GM12878 (cell line): ENCODE measurements at regions not wholly inside any gene's neighbourhood (a gene's known extent, or its start where the extent isn't known, plus 50 kb on each side); places are given as distances from the start of the nearest gene placed in this dataset.

Source experiments
- ATAC-seq: fragments of 200-7000 bp; cut with Tn5 transposase; 3 replicates; pipeline ENCODE4 v1.9.1; 2020; ENCODE audit warnings: mild to moderate bottlenecking, moderate library complexity
- BruUV-seq: library from RNA; stranded (reverse); fragments of 400-500 nt; replicated peaks from 2 replicates; lab custom pipeline; 2021; lab: Mats Ljungman, UMichigan
- CTCF ChIA-PET: fragments of 300-600 bp; sonication (Branson Sonifier 250); formaldehyde crosslinking; extraction: SDS; loops from one replicate; lab custom pipeline; 2021; ENCODE audit warnings: inconsistent platforms; lab: Yijun Ruan, JAX
- POLR2A ChIA-PET: fragments of 350-600 bp; formaldehyde crosslinking; extraction: SDS; loops from one replicate; lab custom pipeline; 2021; ENCODE audit warnings: inconsistent platforms; lab: Charles Lee
- RAD21 ChIA-PET: fragments of 300-600 bp; sonication (Branson Sonifier 250); formaldehyde crosslinking; loops from one replicate; lab custom pipeline; 2023; ENCODE audit warnings: antibody characterized with exemption; ENCODE audit not compliant: unreplicated experiment; lab: Charles Lee
- SMC1A ChIA-PET: fragments of 300-600 bp; sonication (Branson Sonifier 250); formaldehyde crosslinking; loops from one replicate; lab custom pipeline; 2023; ENCODE audit not compliant: unreplicated experiment, uncharacterized antibody; lab: Charles Lee
- DNase-seq: peaks from one replicate; pipeline ENCODE4 v3.0.0-alpha.2; 2011; ENCODE audit warnings: low read depth, low spot score
- FAIRE-seq: peaks from 3 replicates; lab custom pipeline; 2011; peaks lifted over from hg19 to GRCh38; lab: Jason Lieb, UNC
- H2AFZ ChIP-seq: 2 replicates; pipeline ENCODE4 v1.6.0; 2011; ENCODE audit warnings: low read depth, low read length, control low read depth; ENCODE audit not compliant: control insufficient read depth
- H3K27ac ChIP-seq: 2 replicates; pipeline ENCODE4 v1.5.1; 2011; ENCODE audit warnings: control low read depth; ENCODE audit not compliant: control insufficient read depth, insufficient read depth
- H3K27me3 ChIP-seq, 2 experiments: replicated peaks in 1 of 2; 2 replicates each; pipeline versions ENCODE4 v1.6.0 to v1.6.1; 2011; ENCODE audit warnings: low read length in 1 of 2; ENCODE audit not compliant: control insufficient read depth in 2 of 2, insufficient read depth in 2 of 2
- H3K36me3 ChIP-seq, 2 experiments: 2 replicates each; pipeline ENCODE4 v1.5.1; 2011; ENCODE audit warnings: low read length in 1 of 2; ENCODE audit not compliant: control insufficient read depth in 2 of 2, insufficient read depth in 2 of 2
- H3K4me1 ChIP-seq: 2 replicates; pipeline ENCODE4 v1.6.1; 2011; ENCODE audit warnings: mild to moderate bottlenecking, low read length, moderate library complexity, mixed read lengths; ENCODE audit not compliant: control insufficient read depth, insufficient read depth
- H3K4me2 ChIP-seq: 2 replicates; pipeline ENCODE4 v1.6.0; 2011; ENCODE audit warnings: control low read depth; ENCODE audit not compliant: control insufficient read depth, insufficient read depth
- H3K4me3 ChIP-seq: fragments of 200-600 bp; sonication (generic); 2 replicates; pipeline ENCODE4 v1.5.1; 2016
- H3K79me2 ChIP-seq: 2 replicates; pipeline ENCODE4 v1.6.0; 2011; ENCODE audit warnings: low read length; ENCODE audit not compliant: control insufficient read depth, insufficient read depth
- H3K9ac ChIP-seq: 2 replicates; pipeline ENCODE4 v1.8.0; 2011; ENCODE audit warnings: low read length, control low read depth, mixed read lengths; ENCODE audit not compliant: control insufficient read depth, insufficient read depth
- H3K9me3 ChIP-seq: replicated peaks from 3 replicates; pipeline ENCODE4 v1.5.1; 2011; ENCODE audit warnings: mild to moderate bottlenecking, low read length; ENCODE audit not compliant: control insufficient read depth, insufficient read depth
- H4K20me1 ChIP-seq: 2 replicates; pipeline ENCODE4 v1.6.0; 2011; ENCODE audit not compliant: control insufficient read depth, insufficient read depth
- CHD2 ChIP-seq: IDR thresholded peaks from 2 replicates; pipeline ENCODE4 v1.6.1; 2011; ENCODE audit warnings: low read depth, low read length, improper control_type of control experiment, borderline replicate concordance
- DPF2 ChIP-seq: fragments of 450-650 bp; IDR thresholded peaks from 2 replicates; pipeline ENCODE4 v1.6.1; 2017; ENCODE audit warnings: mild to moderate bottlenecking
- HCFC1 ChIP-seq: fragments of 150-350 bp; IDR thresholded peaks from 2 replicates; pipeline ENCODE4 v1.6.1; 2014; ENCODE audit warnings: low read length
- HSF1 ChIP-seq: fragments of 150-350 bp; IDR thresholded peaks from 2 replicates; pipeline ENCODE4 v1.6.1; 2014; ENCODE audit warnings: mild to moderate bottlenecking, low read depth, low read length
- IRF3 ChIP-seq: fragments of 450-650 bp; IDR thresholded peaks from 2 replicates; pipeline ENCODE4 v1.6.1; 2014; ENCODE audit warnings: mild to moderate bottlenecking
- RFX5 ChIP-seq: IDR thresholded peaks from 2 replicates; pipeline ENCODE4 v1.6.1; 2011; ENCODE audit warnings: low read depth, low read length, improper control_type of control experiment
- TCF12 ChIP-seq: IDR thresholded peaks from 2 replicates; pipeline ENCODE4 v1.6.1; 2011; ENCODE audit warnings: low read depth, mild to moderate bottlenecking, low read length
- YBX1 ChIP-seq: fragments of 450-650 bp; IDR thresholded peaks from 2 replicates; pipeline ENCODE4 v1.6.1; 2016; ENCODE audit warnings: antibody characterized with exemption
- ZBED1 ChIP-seq: IDR thresholded peaks from 2 replicates; pipeline ENCODE4 v1.6.1; 2016; ENCODE audit warnings: borderline replicate concordance
- ZBTB4 ChIP-seq: fragments of 450-650 bp; formaldehyde crosslinking; IDR thresholded peaks from 2 replicates; pipeline ENCODE4 v1.4.0; 2022; ENCODE audit warnings: mild to moderate bottlenecking, moderate library complexity
- ZNF592 ChIP-seq: fragments of 450-650 bp; IDR thresholded peaks from 2 replicates; pipeline ENCODE4 v1.6.1; 2017; ENCODE audit warnings: mild to moderate bottlenecking, moderate library complexity
- WGBS: methylation state at CpG from one replicate; pipeline ENCODE4 v1.1.6; 2016; ENCODE audit warnings: low lambda C conversion rate; ENCODE audit not compliant: insufficient replicate concordance, insufficient coverage; ENCODE audit errors: missing lambda C conversion rate; 5-methylcytosine and 5-hydroxymethylcytosine counted together
- in situ Hi-C: fragments of 300-500 bp; cut with MboI; formaldehyde crosslinking; loops from 9 replicates; pipeline ENCODE4 v1.14.3; 2018; ENCODE audit warnings: mixed read lengths
- intact Hi-C: fragments of 100-400 bp; cut with micrococcal nuclease; formaldehyde crosslinking; loops from one replicate; pipeline ENCODE4 v1.14.2; 2022; ENCODE audit not compliant: unreplicated experiment

- Histone ChIP-seq H3K9ac (no peak overlapping the region), H3K27ac (no peak overlapping the region), H3K4me3 (no peak overlapping the region), H3K36me3 (no peaks in the 10 kb centered on the region), H2AFZ (no peak overlapping the region), H3K27me3 (no peaks in the 10 kb centered on the region), H3K4me1 (no peaks in the 10 kb centered on the region), H3K4me2 (no peak overlapping the region), H3K9me3 (no peaks in the 10 kb centered on the region), H3K79me2 (no peaks in the 10 kb centered on the region), H4K20me1 (no peaks in the 10 kb centered on the region)
- ChIA-PET CTCF (interaction anchor here (1.0 to 1.2 kb wide), 2 partner anchors 10 to 27 kb away, joined by 3 to 5 read pairs; no protein-coding TSS in a partner anchor), RAD21 (no interaction called here), SMC1A (no interaction called here), POLR2A (interaction anchor here (0.6 kb wide), 1 partner anchor 89 kb away, joined by 3 read pairs; no protein-coding TSS in a partner anchor)
- intact Hi-C loops, result no loop called here
- DNase-seq (no peak), FAIRE-seq (no peak), ATAC-seq (no peak)
- in situ Hi-C loops, result no loop called here
- WGBS, result 17% methylated on average over 5 of the region's 5 CpGs
- BruUV-seq, result no TSS peak
- TF ChIP-seq DPF2 (no peak), HSF1 (no peak), ZBTB4 (CRISPR knock-in tag) (no peak), ZBED1 (no peak), YBX1 (no peak), ZNF592 (no peak), CHD2 (no peak), IRF3 (no peak), TCF12 (no peak), HCFC1 (no peak), RFX5 (no peak)
Measured at GRCh38 chr5:39605588-39606575, 181.1 kb upstream of the DAB2 start.
